Neural cell (in vitro differentiated cells): ENCODE measurements at regions not wholly inside any gene's neighbourhood (a gene's known extent, or its start where the extent isn't known, plus 50 kb on each side); places are given as distances from the start of the nearest gene placed in this dataset.

ENCODE experiments used
- H2AFZ ChIP-seq: fragments of 200-600, 300-800 bp; sonication (generic), shearing (Covaris generic); 2 replicates; pipeline ENCODE4 v1.6.0; 2014; ENCODE audit warnings: low read depth, mild to moderate bottlenecking, antibody characterized with exemption, low read length, moderate library complexity
- H3F3A ChIP-seq: fragments of 200-600 bp; shearing (Covaris generic); 2 replicates; pipeline ENCODE4 v1.6.1; 2016; ENCODE audit warnings: mild to moderate bottlenecking, moderate library complexity, mixed read lengths, antibody characterized with exemption, low read length; ENCODE audit not compliant: insufficient read depth, poor library complexity, severe bottlenecking
- H3K27ac ChIP-seq: fragments of 200-600, 300-800 bp; sonication (generic), shearing (Covaris generic); 2 replicates; pipeline ENCODE4 v1.5.1; 2014; ENCODE audit warnings: mild to moderate bottlenecking, low read length, moderate library complexity
- H3K27me3 ChIP-seq: fragments of 300-800, 200-600 bp; sonication (generic), shearing (Covaris generic); 2 replicates; pipeline ENCODE4 v1.6.0; 2014; ENCODE audit warnings: mild to moderate bottlenecking, low read depth, low read length, moderate library complexity; ENCODE audit not compliant: insufficient read depth
- H3K36me3 ChIP-seq: fragments of 300-800, 200-600 bp; sonication (generic), shearing (Covaris generic); 2 replicates; pipeline ENCODE4 v1.5.1; 2014; ENCODE audit warnings: mild to moderate bottlenecking, antibody characterized with exemption, low read length, moderate library complexity; ENCODE audit not compliant: insufficient read depth
- H3K4me2 ChIP-seq: fragments of 300-800, 200-600 bp; sonication (generic), shearing (Covaris generic); 2 replicates; pipeline ENCODE4 v1.6.0; 2014; ENCODE audit warnings: mild to moderate bottlenecking, low read length
- H3K4me3 ChIP-seq: fragments of 300-800, 200-600 bp; sonication (generic), shearing (Covaris generic); 2 replicates; pipeline ENCODE4 v1.5.1; 2014; ENCODE audit warnings: mild to moderate bottlenecking, low read length, moderate library complexity
- H3K79me2 ChIP-seq: fragments of 200-600 bp; shearing (Covaris generic); replicated peaks from 2 replicates; pipeline ENCODE4 v1.6.0; 2014; ENCODE audit warnings: mild to moderate bottlenecking, low read length, moderate library complexity; ENCODE audit not compliant: insufficient read depth
- H3K9ac ChIP-seq: fragments of 300-800, 200-600 bp; sonication (generic), shearing (Covaris generic); 2 replicates; pipeline ENCODE4 v1.6.1; 2016; ENCODE audit warnings: mild to moderate bottlenecking, low read length, mixed read lengths
- H3K9me2 ChIP-seq: fragments of 200-600 bp; shearing (Covaris generic); 2 replicates; pipeline ENCODE4 v1.6.1; 2016; ENCODE audit warnings: mild to moderate bottlenecking, low read length, mixed read lengths; ENCODE audit not compliant: insufficient read depth
- H3K9me3 ChIP-seq: fragments of 200-600, 300-800 bp; sonication (generic), shearing (Covaris generic); 2 replicates; pipeline ENCODE4 v1.6.1; 2016; ENCODE audit warnings: mild to moderate bottlenecking, mixed run types, low read length, moderate library complexity, mixed read lengths
- H4K20me1 ChIP-seq: fragments of 200-600 bp; shearing (Covaris generic); 2 replicates; pipeline ENCODE4 v1.6.1; 2016; ENCODE audit warnings: mild to moderate bottlenecking, mixed run types; ENCODE audit not compliant: insufficient read depth
- EP300 ChIP-seq: fragments of 450-650 bp; conservative IDR thresholded peaks from 2 replicates; pipeline ENCODE4 v1.6.1; 2014; ENCODE audit warnings: antibody characterized with exemption, mild to moderate bottlenecking, moderate library complexity; ENCODE audit not compliant: poor library complexity, severe bottlenecking
- EZH2 ChIP-seq: fragments of 200-600, 300-800 bp; shearing (Covaris generic), sonication (generic); IDR thresholded peaks from 2 replicates; pipeline ENCODE4 v1.6.1; 2014; ENCODE audit warnings: antibody characterized with exemption, low read length, borderline replicate concordance, mild to moderate bottlenecking; ENCODE audit not compliant: insufficient read depth, poor library complexity, severe bottlenecking
- MXI1 ChIP-seq: fragments of 450-650 bp; conservative IDR thresholded peaks from 2 replicates; pipeline ENCODE4 v1.6.1; 2014; ENCODE audit warnings: antibody characterized with exemption, mild to moderate bottlenecking; ENCODE audit not compliant: poor library complexity, severe bottlenecking
- POLR2AphosphoS5 ChIP-seq: IDR thresholded peaks from 2 replicates; pipeline ENCODE4 v1.6.1; 2012
- RAD21 ChIP-seq: fragments of 450-650 bp; conservative IDR thresholded peaks from 2 replicates; pipeline ENCODE4 v1.6.1; 2014; ENCODE audit warnings: antibody characterized with exemption, mild to moderate bottlenecking, moderate library complexity
- SMC3 ChIP-seq: fragments of 450-650 bp; conservative IDR thresholded peaks from 2 replicates; pipeline ENCODE4 v1.6.1; 2014; ENCODE audit warnings: antibody characterized with exemption, mild to moderate bottlenecking, moderate library complexity; ENCODE audit not compliant: poor library complexity
- TAF1 ChIP-seq: IDR thresholded peaks from 2 replicates; pipeline ENCODE4 v1.6.1; 2012; ENCODE audit warnings: low read depth
- TF ChIP-seq, protein P1 (sequence below): IDR thresholded peaks from 2 replicates; pipeline ENCODE4 v1.6.1; 2012; ENCODE audit warnings: borderline replicate concordance
- TF ChIP-seq, protein P2 (sequence below): fragments of 450-650 bp; IDR thresholded peaks from 2 replicates; pipeline ENCODE4 v1.5.1; 2014; ENCODE audit warnings: antibody characterized with exemption, mild to moderate bottlenecking, moderate library complexity; ENCODE audit not compliant: poor library complexity, severe bottlenecking

DNA sequence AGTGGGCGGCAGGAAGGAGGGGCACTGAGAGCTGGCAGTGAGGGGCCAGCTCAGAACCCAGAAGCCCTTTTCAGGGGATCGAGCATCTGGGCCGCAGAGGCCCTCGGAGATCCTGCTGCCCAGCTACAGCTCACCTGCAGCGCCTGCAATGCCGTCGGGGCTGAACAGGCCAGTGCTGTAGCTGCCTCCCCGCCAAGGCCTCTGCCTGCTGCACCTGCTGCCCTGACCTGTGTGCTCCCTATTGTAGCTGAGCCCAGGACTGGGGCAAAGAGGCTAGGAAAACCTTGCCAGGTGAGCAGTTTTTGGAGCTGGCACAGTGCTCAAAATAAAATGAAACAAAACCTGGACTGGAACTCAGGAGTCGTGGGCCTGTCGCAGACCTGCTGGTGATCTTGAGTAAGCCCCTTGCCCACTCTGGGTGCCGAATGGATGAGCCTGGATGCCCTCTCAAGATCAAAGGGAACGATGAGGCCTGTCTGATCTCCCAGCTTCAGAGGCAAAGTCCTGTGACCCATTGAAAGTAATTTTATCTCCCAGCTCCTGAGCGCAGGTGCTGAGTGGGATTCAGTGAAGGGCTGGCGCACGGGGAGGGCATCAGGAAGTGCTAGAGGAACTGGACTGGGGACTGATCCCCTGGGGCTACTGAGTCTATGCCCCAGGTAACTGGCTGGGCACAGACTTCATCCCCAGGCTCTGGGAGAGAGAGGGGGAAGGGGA is 154.6 kb downstream of the FOXD2 start:
- Histone ChIP-seq H3K36me3 (no peaks in the 10 kb centered on the region), H3K9me2 (no peaks in the 10 kb centered on the region), H3K4me3 (peak overlapping the region; percentile 59), H2AFZ (no peak overlapping the region), H3K9ac (no peak overlapping the region), H4K20me1 (no peaks in the 10 kb centered on the region), H3F3A (no peaks in the 10 kb centered on the region), H3K27me3 (peaks cover 30% of the 10 kb centered on the region), H3K9me3 (no peaks in the 10 kb centered on the region), H3K79me2 (no peaks in the 10 kb centered on the region), H3K27ac (no peak overlapping the region), H3K4me2 (no peak overlapping the region)
- TF ChIP-seq RAD21 (no peak), SMC3 (no peak), EP300 (no peak), MXI1 (no peak), TAF1 (no peak), EZH2 (no peak), POLR2AphosphoS5 (no peak)
- TF ChIP-seq, protein P1, sequence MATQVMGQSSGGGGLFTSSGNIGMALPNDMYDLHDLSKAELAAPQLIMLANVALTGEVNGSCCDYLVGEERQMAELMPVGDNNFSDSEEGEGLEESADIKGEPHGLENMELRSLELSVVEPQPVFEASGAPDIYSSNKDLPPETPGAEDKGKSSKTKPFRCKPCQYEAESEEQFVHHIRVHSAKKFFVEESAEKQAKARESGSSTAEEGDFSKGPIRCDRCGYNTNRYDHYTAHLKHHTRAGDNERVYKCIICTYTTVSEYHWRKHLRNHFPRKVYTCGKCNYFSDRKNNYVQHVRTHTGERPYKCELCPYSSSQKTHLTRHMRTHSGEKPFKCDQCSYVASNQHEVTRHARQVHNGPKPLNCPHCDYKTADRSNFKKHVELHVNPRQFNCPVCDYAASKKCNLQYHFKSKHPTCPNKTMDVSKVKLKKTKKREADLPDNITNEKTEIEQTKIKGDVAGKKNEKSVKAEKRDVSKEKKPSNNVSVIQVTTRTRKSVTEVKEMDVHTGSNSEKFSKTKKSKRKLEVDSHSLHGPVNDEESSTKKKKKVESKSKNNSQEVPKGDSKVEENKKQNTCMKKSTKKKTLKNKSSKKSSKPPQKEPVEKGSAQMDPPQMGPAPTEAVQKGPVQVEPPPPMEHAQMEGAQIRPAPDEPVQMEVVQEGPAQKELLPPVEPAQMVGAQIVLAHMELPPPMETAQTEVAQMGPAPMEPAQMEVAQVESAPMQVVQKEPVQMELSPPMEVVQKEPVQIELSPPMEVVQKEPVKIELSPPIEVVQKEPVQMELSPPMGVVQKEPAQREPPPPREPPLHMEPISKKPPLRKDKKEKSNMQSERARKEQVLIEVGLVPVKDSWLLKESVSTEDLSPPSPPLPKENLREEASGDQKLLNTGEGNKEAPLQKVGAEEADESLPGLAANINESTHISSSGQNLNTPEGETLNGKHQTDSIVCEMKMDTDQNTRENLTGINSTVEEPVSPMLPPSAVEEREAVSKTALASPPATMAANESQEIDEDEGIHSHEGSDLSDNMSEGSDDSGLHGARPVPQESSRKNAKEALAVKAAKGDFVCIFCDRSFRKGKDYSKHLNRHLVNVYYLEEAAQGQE, result no peak
- TF ChIP-seq, protein P2, sequence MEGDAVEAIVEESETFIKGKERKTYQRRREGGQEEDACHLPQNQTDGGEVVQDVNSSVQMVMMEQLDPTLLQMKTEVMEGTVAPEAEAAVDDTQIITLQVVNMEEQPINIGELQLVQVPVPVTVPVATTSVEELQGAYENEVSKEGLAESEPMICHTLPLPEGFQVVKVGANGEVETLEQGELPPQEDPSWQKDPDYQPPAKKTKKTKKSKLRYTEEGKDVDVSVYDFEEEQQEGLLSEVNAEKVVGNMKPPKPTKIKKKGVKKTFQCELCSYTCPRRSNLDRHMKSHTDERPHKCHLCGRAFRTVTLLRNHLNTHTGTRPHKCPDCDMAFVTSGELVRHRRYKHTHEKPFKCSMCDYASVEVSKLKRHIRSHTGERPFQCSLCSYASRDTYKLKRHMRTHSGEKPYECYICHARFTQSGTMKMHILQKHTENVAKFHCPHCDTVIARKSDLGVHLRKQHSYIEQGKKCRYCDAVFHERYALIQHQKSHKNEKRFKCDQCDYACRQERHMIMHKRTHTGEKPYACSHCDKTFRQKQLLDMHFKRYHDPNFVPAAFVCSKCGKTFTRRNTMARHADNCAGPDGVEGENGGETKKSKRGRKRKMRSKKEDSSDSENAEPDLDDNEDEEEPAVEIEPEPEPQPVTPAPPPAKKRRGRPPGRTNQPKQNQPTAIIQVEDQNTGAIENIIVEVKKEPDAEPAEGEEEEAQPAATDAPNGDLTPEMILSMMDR, result no peak

DNA sequence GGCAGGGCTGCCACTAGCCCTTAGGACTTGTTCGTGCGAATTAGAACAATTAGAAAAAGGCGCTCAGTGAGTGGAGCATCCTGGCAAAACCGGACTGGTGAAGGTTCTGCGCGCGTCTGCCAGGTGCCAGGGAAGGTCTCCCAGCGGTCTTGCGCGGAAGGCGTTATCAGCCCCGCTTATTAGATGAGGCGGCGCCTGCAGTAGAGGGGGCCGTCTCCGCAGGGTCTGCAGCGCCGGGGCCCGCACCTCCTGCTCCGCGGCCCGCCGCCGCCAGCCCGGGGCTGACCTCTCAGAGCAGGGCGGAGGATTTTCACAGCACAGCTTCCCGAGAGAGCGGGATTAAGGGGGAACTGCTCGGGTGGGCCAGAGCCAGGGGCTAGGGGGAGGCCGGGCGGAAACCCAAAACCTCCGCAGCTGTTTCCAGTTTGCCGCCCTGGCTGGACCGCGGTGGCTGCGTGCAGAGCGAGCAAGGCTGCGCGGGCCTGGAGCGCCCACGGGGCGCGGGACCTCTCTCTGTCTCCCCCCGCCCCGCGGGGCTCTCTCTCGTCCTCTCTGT is 155.2 kb downstream of the FOXD2 start:
- Histone ChIP-seq H4K20me1 (no peaks in the 10 kb centered on the region), H3K27me3 (peaks cover 30% of the 10 kb centered on the region), H3K79me2 (no peaks in the 10 kb centered on the region), H3K4me3 (peak overlapping the region; percentile 59), H3K36me3 (no peaks in the 10 kb centered on the region), H3K27ac (no peak overlapping the region), H3K9ac (no peak overlapping the region), H3K9me3 (no peaks in the 10 kb centered on the region), H2AFZ (no peak overlapping the region), H3K4me2 (no peak overlapping the region), H3F3A (no peaks in the 10 kb centered on the region), H3K9me2 (no peaks in the 10 kb centered on the region)
- TF ChIP-seq RAD21 (no peak), SMC3 (no peak), POLR2AphosphoS5 (no peak), EZH2 (no peak), TAF1 (no peak), MXI1 (no peak), EP300 (no peak)
- TF ChIP-seq, protein P1, result no peak
- TF ChIP-seq, protein P2, result no peak
